IMR-90 (cell line): ENCODE measurements at regions not wholly inside any gene's neighbourhood (a gene's known extent, or its start where the extent isn't known, plus 50 kb on each side); places are given as distances from the start of the nearest gene placed in this dataset.

Source experiments
- ATAC-seq: fragments of 200-7000 bp; cut with Tn5 transposase; 2 replicates; pipeline ENCODE4 v1.9.1; 2020; ENCODE audit warnings: low read depth, mild to moderate bottlenecking, moderate library complexity
- BruUV-seq: library from RNA; stranded (reverse); fragments of 400-500 nt; replicated peaks from 2 replicates; lab custom pipeline; 2021; lab: Mats Ljungman, UMichigan
- CTCF ChIA-PET: fragments of 300-600 bp; formaldehyde crosslinking; extraction: SDS; loops from one replicate; lab custom pipeline; 2021; ENCODE audit warnings: antibody characterized with exemption; lab: Yijun Ruan, JAX
- POLR2A ChIA-PET: fragments of 300-600 bp; sonication (Branson Sonifier 250); formaldehyde crosslinking; loops from one replicate; lab custom pipeline; 2022; ENCODE audit warnings: antibody characterized with exemption; ENCODE audit not compliant: unreplicated experiment; lab: Charles Lee
- DNase-seq: peaks from one replicate; pipeline ENCODE4 v3.0.0; 2013
- H2AFZ ChIP-seq: replicated peaks from 2 replicates; pipeline ENCODE3; 2013; ENCODE audit warnings: low read length, mild to moderate bottlenecking; ENCODE audit not compliant: poor library complexity
- H2AK5ac ChIP-seq: 2 replicates; pipeline ENCODE4 v1.6.1; 2013; ENCODE audit warnings: low read depth, low read length, inconsistent platforms
- H2AK9ac ChIP-seq: replicated peaks from 2 replicates; pipeline ENCODE3; 2013; ENCODE audit warnings: mild to moderate bottlenecking, low read depth, low read length, moderate library complexity; ENCODE audit not compliant: poor library complexity
- H2BK120ac ChIP-seq: 2 replicates; pipeline ENCODE4 v1.6.1; 2013; ENCODE audit warnings: low read depth, low read length, inconsistent platforms
- H2BK15ac ChIP-seq: 3 replicates; pipeline ENCODE4 v1.6.1; 2013; ENCODE audit warnings: low read depth, low read length, inconsistent platforms
- H2BK20ac ChIP-seq: 2 replicates; pipeline ENCODE4 v1.6.1; 2013; ENCODE audit warnings: low read depth, mild to moderate bottlenecking, inconsistent platforms, low read length, moderate library complexity
- H2BK5ac ChIP-seq: 2 replicates; pipeline ENCODE4 v1.6.1; 2013; ENCODE audit warnings: mild to moderate bottlenecking, low read depth, low read length, inconsistent platforms; ENCODE audit not compliant: poor library complexity, severe bottlenecking
- H3K14ac ChIP-seq: replicated peaks from 2 replicates; pipeline ENCODE4 v1.6.1; 2013; ENCODE audit warnings: low read depth, low read length, inconsistent platforms
- H3K18ac ChIP-seq: 2 replicates; pipeline ENCODE4 v1.6.1; 2013; ENCODE audit warnings: low read depth, low read length, control low read depth
- H3K23ac ChIP-seq: 2 replicates; pipeline ENCODE4 v1.6.1; 2013; ENCODE audit warnings: low read depth, low read length, inconsistent platforms
- H3K27ac ChIP-seq: 2 replicates; pipeline ENCODE4 v1.5.1; 2013; ENCODE audit warnings: mild to moderate bottlenecking, control low read depth, low read length; ENCODE audit not compliant: insufficient read depth
- H3K27me3 ChIP-seq: 2 replicates; pipeline ENCODE4 v1.6.1; 2013; ENCODE audit warnings: low read length; ENCODE audit not compliant: control insufficient read depth, insufficient read depth
- H3K36me3 ChIP-seq: 2 replicates; pipeline ENCODE4 v1.6.1; 2013; ENCODE audit warnings: low read length, mixed read lengths; ENCODE audit not compliant: control insufficient read depth, insufficient read depth
- H3K4ac ChIP-seq: 2 replicates; pipeline ENCODE4 v1.6.1; 2013; ENCODE audit warnings: low read depth, low read length, inconsistent platforms
- H3K4me1 ChIP-seq: 2 replicates; pipeline ENCODE4 v1.6.1; 2013; ENCODE audit warnings: low read length, mixed read lengths; ENCODE audit not compliant: control insufficient read depth, insufficient read depth
- H3K4me2 ChIP-seq: 2 replicates; pipeline ENCODE4 v1.6.1; 2013; ENCODE audit warnings: low read depth, mild to moderate bottlenecking, control low read depth, low read length, moderate library complexity
- H3K4me3 ChIP-seq: 2 replicates; pipeline ENCODE4 v1.5.1; 2013; ENCODE audit warnings: low read depth, mild to moderate bottlenecking, control low read depth, low read length, moderate library complexity; ENCODE audit not compliant: insufficient read depth
- H3K56ac ChIP-seq: 2 replicates; pipeline ENCODE4 v1.6.1; 2013; ENCODE audit warnings: low read length, inconsistent platforms; ENCODE audit not compliant: insufficient read depth; ENCODE audit errors: extremely low read depth
- H3K79me1 ChIP-seq, 2 experiments: 2 replicates each; pipeline ENCODE4 v1.6.1; 2013; ENCODE audit warnings: low read length in 2 of 2, inconsistent platforms in 1 of 2, low read depth in 1 of 2
- H3K9ac ChIP-seq: 2 replicates; pipeline ENCODE4 v1.6.1; 2013; ENCODE audit warnings: low read depth, low read length, control low read depth
- H3K9me1 ChIP-seq: 2 replicates; pipeline ENCODE4 v1.6.1; 2013; ENCODE audit warnings: low read length, inconsistent platforms; ENCODE audit not compliant: insufficient read depth
- H3K9me3 ChIP-seq: 2 replicates; pipeline ENCODE4 v1.6.1; 2013; ENCODE audit warnings: low read length; ENCODE audit not compliant: control insufficient read depth, insufficient read depth
- H4K20me1 ChIP-seq: 2 replicates; pipeline ENCODE4 v1.6.1; 2013; ENCODE audit warnings: low read length, inconsistent platforms; ENCODE audit not compliant: insufficient read depth
- H4K5ac ChIP-seq: 2 replicates; pipeline ENCODE4 v1.6.1; 2013; ENCODE audit warnings: mild to moderate bottlenecking, low read depth, low read length, control low read depth
- H4K8ac ChIP-seq, 2 experiments: 2 replicates each; pipeline ENCODE4 v1.6.1; 2013; ENCODE audit warnings: low read depth in 2 of 2, low read length in 2 of 2, control low read depth in 1 of 2, inconsistent platforms in 1 of 2
- H4K91ac ChIP-seq: 2 replicates; pipeline ENCODE4 v1.6.1; 2013; ENCODE audit warnings: low read depth, low read length, inconsistent platforms; ENCODE audit not compliant: insufficient read depth
- BHLHE40 ChIP-seq: fragments of 150-350 bp; IDR thresholded peaks from 2 replicates; pipeline ENCODE4 v1.6.1; 2016; ENCODE audit warnings: mild to moderate bottlenecking, low read depth, low read length
- MAFK ChIP-seq: IDR thresholded peaks from 2 replicates; pipeline ENCODE4 v1.6.1; 2012; ENCODE audit warnings: low read depth, low read length, improper control_type of control experiment
- MAZ ChIP-seq: IDR thresholded peaks from 2 replicates; pipeline ENCODE4 v1.6.1; 2012; ENCODE audit warnings: low read depth, mild to moderate bottlenecking, low read length, improper control_type of control experiment, moderate library complexity, borderline replicate concordance
- RAD21 ChIP-seq: IDR thresholded peaks from 2 replicates; pipeline ENCODE4 v1.6.1; 2012; ENCODE audit warnings: low read length, improper control_type of control experiment
- RFX5 ChIP-seq: IDR thresholded peaks from 2 replicates; pipeline ENCODE4 v1.8.0; 2012; ENCODE audit warnings: low read depth, mild to moderate bottlenecking, low read length, moderate library complexity
- USF2 ChIP-seq: fragments of 150-350 bp; IDR thresholded peaks from 2 replicates; pipeline ENCODE4 v1.6.1; 2017; ENCODE audit warnings: mild to moderate bottlenecking, antibody characterized with exemption, low read length, low read depth
- WGBS, 2 experiments: methylation state at CpG; one replicate each; pipeline versions ENCODE4 v1.1.5 to v1.1.7; 2013; ENCODE audit warnings: missing lambda C conversion rate in 2 of 2; ENCODE audit not compliant: insufficient read length in 1 of 2; ENCODE audit errors: extremely low coverage in 2 of 2; 5-methylcytosine and 5-hydroxymethylcytosine counted together
- dilution Hi-C: fragments of 300-500 bp; cut with HindIII; formaldehyde crosslinking; loops from one replicate; pipeline ENCODE4 v1.14.3; 2018; ENCODE audit warnings: low sequenced_read_pairs; ENCODE audit not compliant: unreplicated experiment
- in situ Hi-C: fragments of 300-500 bp; cut with MboI; formaldehyde crosslinking; loops from 3 replicates; pipeline ENCODE4 v1.14.3; 2019; ENCODE audit warnings: low sequenced_read_pairs, inconsistent platforms, mixed read lengths
- intact Hi-C: fragments of 100-400 bp; cut with micrococcal nuclease; formaldehyde crosslinking; loops from 2 replicates; pipeline ENCODE4 v1.10.0; 2022

GRCh38 chr9:26760675-26761074, 131.9 kb downstream of the CAAP1 start:
- no peak overlapping the region for H2AK5ac ChIP-seq
- in situ Hi-C loops = no loop called here

More at GRCh38 chr9:26760675-26761074, 131.9 kb downstream of the CAAP1 start:
- H2BK5ac ChIP-seq = no peak overlapping the region
- no peak overlapping the region for H3K23ac ChIP-seq
- H3K27me3 ChIP-seq = no peaks in the 10 kb centered on the region; the same call in 1 of the 2 replicates
- DNase-seq = no peak
- H2AK9ac ChIP-seq = no peak overlapping the region
- H3K9ac ChIP-seq = no peak overlapping the region
- H3K9me3 ChIP-seq = no peaks in the 10 kb centered on the region
- H3K36me3 ChIP-seq = no peaks in the 10 kb centered on the region
- no peak overlapping the region for H3K4me3 ChIP-seq
- no peak overlapping the region for H3K56ac ChIP-seq
- H3K27ac ChIP-seq = no peak overlapping the region
- intact Hi-C loops = no loop called here
- no peak overlapping the region for H4K91ac ChIP-seq
- no peaks in the 10 kb centered on the region for H4K20me1 ChIP-seq
- WGBS, 2 experiments = no CpG with 5 or more reads among the region's 2 CpGs
- dilution Hi-C loops = no loop called here
- H3K4me2 ChIP-seq = no peak overlapping the region
- H2BK120ac ChIP-seq = no peak overlapping the region
- no peak overlapping the region for H4K8ac ChIP-seq
- no peak overlapping the region for H3K14ac ChIP-seq
- H3K79me1 ChIP-seq = no peaks in the 10 kb centered on the region
- H2BK15ac ChIP-seq = no peak overlapping the region
- no peaks in the 10 kb centered on the region for H3K4me1 ChIP-seq
- no peak overlapping the region for H2BK20ac ChIP-seq
- ChIA-PET CTCF (no interaction called here), POLR2A (no interaction called here)
- H2AFZ ChIP-seq = no peak overlapping the region
- no peak overlapping the region for H3K4ac ChIP-seq
- no peak for ATAC-seq
- H4K5ac ChIP-seq = no peak overlapping the region
- TF ChIP-seq BHLHE40 = no peak
- TF ChIP-seq MAZ = no peak
- TF ChIP-seq MAFK = no peak
- no peak for TF ChIP-seq USF2
- no peak for TF ChIP-seq RAD21
- no peak for TF ChIP-seq RFX5
- H3K18ac ChIP-seq = no peak overlapping the region
- BruUV-seq = no TSS peak
- H3K9me1 ChIP-seq = no peaks in the 10 kb centered on the region
